Ectodermal cell (in vitro differentiated cells): ENCODE measurements at regions not wholly inside any gene's neighbourhood (a gene's known extent, or its start where the extent isn't known, plus 50 kb on each side); places are given as distances from the start of the nearest gene placed in this dataset.
"Not testable (repeated sequence)": the region's sequence is repeated elsewhere in the genome, so short reads cannot be mapped to it uniquely, and the experiment has no call there.

Experiments used
- H3K27ac ChIP-seq: 2 replicates; pipeline ENCODE4 v1.7.0; 2013; ENCODE audit warnings: mild to moderate bottlenecking, low read depth, low read length; ENCODE audit not compliant: insufficient read depth, poor library complexity, severe bottlenecking
- H3K27me3 ChIP-seq: 2 replicates; pipeline ENCODE4 v1.7.0; 2013; ENCODE audit warnings: mild to moderate bottlenecking, low read length; ENCODE audit not compliant: insufficient read depth, control insufficient read depth, poor library complexity, severe bottlenecking
- H3K36me3 ChIP-seq: one replicate; pipeline ENCODE4 v1.7.0; 2013; ENCODE audit warnings: low read length; ENCODE audit not compliant: control insufficient read depth, insufficient read depth
- H3K4me1 ChIP-seq: one replicate; pipeline ENCODE4 v1.7.0; 2013; ENCODE audit warnings: low read length; ENCODE audit not compliant: control insufficient read depth, insufficient read depth
- H3K4me3 ChIP-seq: 2 replicates; pipeline ENCODE4 v1.7.0; 2013; ENCODE audit warnings: low read depth, low read length, control low read depth; ENCODE audit not compliant: insufficient read depth
- H3K9me3 ChIP-seq: 2 replicates; pipeline ENCODE4 v1.7.0; 2013; ENCODE audit warnings: mild to moderate bottlenecking, low read length, moderate library complexity; ENCODE audit not compliant: control insufficient read depth
- WGBS, 2 experiments: methylation state at CpG; one replicate each; pipeline ENCODE4 v1.1.7; 2013; ENCODE audit warnings: missing lambda C conversion rate in 2 of 2; 5-methylcytosine and 5-hydroxymethylcytosine counted together

DNA sequence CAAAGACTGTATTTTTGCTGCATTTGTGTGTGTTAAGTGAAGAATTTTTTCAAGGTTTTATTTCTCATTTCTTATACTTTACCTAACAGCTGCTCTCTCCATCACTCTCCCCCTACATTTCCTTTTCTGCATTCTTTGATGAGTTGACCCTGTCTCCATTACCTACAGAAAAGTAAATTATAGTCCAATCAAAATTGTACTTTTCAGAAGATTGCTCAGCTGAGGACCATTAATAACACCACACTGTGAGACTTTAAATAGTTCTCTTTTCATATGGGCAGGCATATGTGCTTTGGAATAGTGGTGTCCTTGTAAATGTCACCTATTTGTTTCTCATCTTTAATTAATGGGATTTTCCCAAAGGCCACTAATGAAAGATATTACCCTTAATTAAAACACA is 234.7 kb upstream of the GPR149 start:
- Histone ChIP-seq H3K9me3 (no peaks in the 10 kb centered on the region), H3K36me3 (no peaks in the 10 kb centered on the region), H3K27me3 (no peaks in the 10 kb centered on the region), H3K27ac (no peak overlapping the region), H3K4me3 (no peak overlapping the region), H3K4me1 (no peaks in the 10 kb centered on the region)

DNA sequence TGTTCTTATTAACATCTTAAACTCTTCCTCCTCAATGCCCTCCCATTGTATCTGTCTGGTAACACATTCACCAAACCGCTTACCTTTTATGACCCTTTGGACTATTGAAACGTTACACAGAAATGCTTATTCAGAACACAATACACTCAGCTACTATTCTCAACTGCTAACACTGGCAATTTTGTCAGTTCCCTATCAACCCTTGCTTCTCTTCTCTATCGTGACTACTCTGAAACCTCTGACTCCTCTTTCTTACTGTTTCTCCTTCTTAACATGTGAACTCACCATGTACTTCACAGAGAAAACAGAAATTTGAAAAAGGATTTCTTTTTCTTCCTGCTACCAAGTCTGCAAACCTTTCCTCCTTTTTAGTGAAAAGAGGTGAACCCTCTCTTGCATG is 232.9 kb upstream of the GPR149 start:
- 90% methylated on average over 3 of the region's 3 CpGs for WGBS, 2 experiments
- no peaks in the 10 kb centered on the region for H3K36me3 ChIP-seq
- H3K27me3 ChIP-seq: no peaks in the 10 kb centered on the region
- no peaks in the 10 kb centered on the region for H3K9me3 ChIP-seq
- H3K4me3 ChIP-seq: no peak overlapping the region
- H3K27ac ChIP-seq: no peak overlapping the region
- no peaks in the 10 kb centered on the region for H3K4me1 ChIP-seq

DNA sequence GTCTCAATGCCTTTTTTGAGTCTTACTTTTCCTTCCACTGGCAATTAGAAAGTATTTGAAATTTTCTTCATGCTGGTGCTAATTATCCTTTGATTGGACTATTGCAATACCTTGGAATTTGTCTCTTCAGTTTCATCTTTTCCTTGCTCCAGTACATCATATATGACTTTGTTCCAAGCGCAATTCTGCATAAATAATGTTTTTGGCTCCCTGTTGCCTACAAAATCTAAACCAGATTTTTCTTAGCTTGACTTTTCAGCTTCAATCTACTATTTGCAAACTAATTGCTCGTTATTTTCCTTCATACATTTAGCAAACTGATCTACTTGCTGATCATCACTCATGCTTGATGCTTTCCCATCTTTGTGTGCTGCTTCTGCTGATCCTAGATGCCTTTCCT is 230.8 kb upstream of the GPR149 start:
- no peak overlapping the region for H3K27ac ChIP-seq
- H3K36me3 ChIP-seq: no peaks in the 10 kb centered on the region
- H3K4me1 ChIP-seq: no peaks in the 10 kb centered on the region
- H3K4me3 ChIP-seq: no peak overlapping the region
- H3K27me3 ChIP-seq: no peaks in the 10 kb centered on the region
- 90 to 94% methylated on average over 2 of the region's 2 CpGs for WGBS, 2 experiments
- H3K9me3 ChIP-seq: no peaks in the 10 kb centered on the region

DNA sequence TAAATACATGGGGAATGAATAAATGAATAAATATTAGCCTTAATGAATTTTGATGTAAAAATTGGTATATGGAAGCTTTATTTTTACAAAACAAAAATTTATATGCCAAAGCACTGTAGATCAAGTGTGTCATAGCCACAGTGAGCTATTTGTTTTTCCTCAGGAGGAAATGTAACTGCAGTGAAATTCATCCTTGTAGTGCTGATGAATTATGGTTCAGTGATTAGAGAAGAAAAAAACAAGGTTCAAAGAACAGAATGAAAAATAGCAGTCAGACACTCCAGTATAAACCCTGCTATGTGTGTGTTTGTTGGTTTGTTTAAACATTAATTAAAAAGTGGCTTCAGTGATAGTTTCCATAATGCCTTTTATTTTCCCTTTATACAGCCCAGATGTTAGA is 228.0 kb upstream of the GPR149 start:
- H3K27ac ChIP-seq: no peak overlapping the region

DNA sequence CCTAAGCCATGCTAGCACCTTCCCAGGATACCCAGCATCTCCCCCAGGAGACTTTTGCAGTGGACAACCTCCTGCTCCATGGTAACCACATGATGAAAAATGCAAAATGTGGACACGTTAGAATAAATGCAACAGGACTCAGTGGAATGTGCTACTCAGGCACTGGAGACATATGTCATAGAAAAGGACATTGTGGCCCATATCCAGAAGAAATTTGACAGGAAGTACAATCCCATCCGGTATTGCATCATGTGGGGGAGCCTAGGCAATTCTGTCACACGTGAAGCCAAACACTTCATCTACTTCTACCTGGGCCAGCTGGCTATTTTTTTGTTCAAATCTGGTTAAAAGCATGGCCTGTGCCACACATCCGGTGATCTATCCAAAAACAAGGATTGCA is 227.2 kb upstream of the GPR149 start:
- Histone ChIP-seq H3K27ac (no peak overlapping the region), H3K4me3 (no peak overlapping the region), H3K27me3 (no peaks in the 10 kb centered on the region), H3K4me1 (no peaks in the 10 kb centered on the region), H3K36me3 (no peaks in the 10 kb centered on the region), H3K9me3 (no peaks in the 10 kb centered on the region)
- WGBS, 2 experiments: 87 to 93% methylated on average over 4 of the region's 4 CpGs

More for the DNA sequence above, 228.0 kb upstream of the GPR149 start:
- Histone ChIP-seq H3K36me3 (no peaks in the 10 kb centered on the region), H3K4me1 (no peaks in the 10 kb centered on the region), H3K27me3 (no peaks in the 10 kb centered on the region), H3K9me3 (no peaks in the 10 kb centered on the region), H3K4me3 (no peak overlapping the region)

DNA sequence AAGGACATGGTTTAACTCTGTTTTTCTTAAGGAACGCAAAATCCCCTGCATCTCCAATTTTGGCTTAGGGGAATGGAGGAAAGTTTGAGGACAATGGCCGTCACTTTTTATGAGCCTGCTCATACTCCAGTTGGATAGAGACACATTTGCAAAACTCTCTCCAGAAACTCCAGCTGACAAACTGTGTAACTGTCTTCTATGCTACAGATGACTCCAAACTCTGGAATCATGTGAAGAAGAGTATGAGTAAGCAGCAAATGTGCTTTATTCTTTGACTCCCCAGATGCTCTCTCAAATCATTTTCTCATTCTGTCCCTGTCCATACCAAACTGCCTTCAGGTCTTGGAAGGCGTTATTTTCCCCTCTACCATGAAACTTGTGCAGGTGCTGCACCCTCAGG is 226.5 kb upstream of the GPR149 start:
- Histone ChIP-seq H3K36me3 (no peaks in the 10 kb centered on the region), H3K4me3 (no peak overlapping the region), H3K9me3 (no peaks in the 10 kb centered on the region), H3K27me3 (no peaks in the 10 kb centered on the region), H3K27ac (no peak overlapping the region), H3K4me1 (no peaks in the 10 kb centered on the region)
- WGBS, 2 experiments: 92 to 93% methylated on average over 3 of the region's 3 CpGs

DNA sequence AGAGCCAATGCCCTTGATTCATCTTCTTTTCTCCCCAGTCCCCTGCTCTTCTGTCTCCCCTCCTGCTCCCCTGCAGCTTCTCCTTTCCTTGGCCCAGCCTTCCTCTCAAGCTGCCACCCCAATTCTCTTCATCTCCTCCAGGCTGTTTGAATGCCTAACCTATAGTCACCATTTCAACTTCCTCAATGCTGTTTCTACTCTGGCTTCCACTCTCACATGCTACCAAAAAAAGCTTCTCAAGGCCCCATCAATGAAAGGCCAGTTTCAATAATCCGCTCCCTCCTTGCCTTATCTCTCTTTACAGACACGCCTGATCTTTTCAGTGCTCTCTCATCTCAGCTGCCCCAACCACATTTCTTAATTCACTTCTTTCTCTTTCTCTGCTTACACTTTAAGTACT is 212.2 kb upstream of the GPR149 start:
- H3K27me3 ChIP-seq: no peaks in the 10 kb centered on the region
- no peak overlapping the region for H3K4me3 ChIP-seq
- WGBS, 2 experiments: 91 to 92% methylated on average over 2 of the region's 2 CpGs
- no peaks in the 10 kb centered on the region for H3K9me3 ChIP-seq
- H3K27ac ChIP-seq: no peak overlapping the region
- H3K4me1 ChIP-seq: no peaks in the 10 kb centered on the region
- no peaks in the 10 kb centered on the region for H3K36me3 ChIP-seq

DNA sequence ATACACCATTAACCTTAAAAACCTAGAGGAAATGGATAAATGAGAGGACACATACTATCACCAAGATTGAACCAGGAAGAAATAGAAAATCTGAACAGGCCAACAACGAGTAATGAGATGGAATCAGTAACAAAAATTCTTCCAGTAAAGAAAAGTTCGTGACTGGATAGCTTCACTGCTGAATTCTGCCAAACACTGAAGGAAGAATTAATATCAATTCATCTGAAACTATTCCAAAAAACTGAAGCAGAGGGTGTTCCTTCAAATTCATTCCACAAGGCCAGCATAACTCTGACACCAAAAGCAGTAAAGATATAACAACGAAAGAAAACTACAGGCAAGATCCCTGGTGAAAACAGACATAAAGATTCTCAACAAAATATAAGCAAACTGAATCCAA is 195.8 kb upstream of the GPR149 start:
- H3K27ac ChIP-seq: no peak overlapping the region
- no peaks in the 10 kb centered on the region for H3K9me3 ChIP-seq
- no peaks in the 10 kb centered on the region for H3K27me3 ChIP-seq
- H3K4me3 ChIP-seq: no peak overlapping the region
- 91 to 98% methylated on average over 3 of the region's 3 CpGs for WGBS, 2 experiments
- H3K36me3 ChIP-seq: no peaks in the 10 kb centered on the region
- no peaks in the 10 kb centered on the region for H3K4me1 ChIP-seq

DNA sequence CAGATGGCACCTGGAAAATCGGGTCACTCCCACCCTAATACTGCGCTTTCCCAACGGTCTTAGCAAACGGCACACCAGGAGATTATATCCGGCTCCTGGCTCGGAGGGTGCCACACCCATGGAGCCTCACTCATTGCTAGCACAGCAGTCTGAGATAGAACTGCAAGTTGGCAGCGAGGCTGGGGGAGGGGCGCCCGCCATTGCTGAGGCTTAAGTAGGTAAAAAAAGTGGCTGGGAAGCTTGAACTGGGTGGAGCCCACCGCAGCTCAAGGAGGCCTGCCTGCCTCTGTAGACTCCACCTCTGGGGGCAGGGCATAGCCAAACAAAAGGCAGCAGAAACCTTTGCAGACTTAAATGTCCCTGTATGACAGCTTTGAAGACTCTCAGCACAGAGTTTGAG is 189.6 kb upstream of the GPR149 start:
- H3K4me3 ChIP-seq, H3K27ac ChIP-seq, H3K36me3 ChIP-seq, H3K27me3 ChIP-seq, H3K9me3 ChIP-seq, H3K4me1 ChIP-seq: not testable (repeated sequence)
- 95 to 96% methylated on average over 10 of the region's 10 CpGs for WGBS, 2 experiments

DNA sequence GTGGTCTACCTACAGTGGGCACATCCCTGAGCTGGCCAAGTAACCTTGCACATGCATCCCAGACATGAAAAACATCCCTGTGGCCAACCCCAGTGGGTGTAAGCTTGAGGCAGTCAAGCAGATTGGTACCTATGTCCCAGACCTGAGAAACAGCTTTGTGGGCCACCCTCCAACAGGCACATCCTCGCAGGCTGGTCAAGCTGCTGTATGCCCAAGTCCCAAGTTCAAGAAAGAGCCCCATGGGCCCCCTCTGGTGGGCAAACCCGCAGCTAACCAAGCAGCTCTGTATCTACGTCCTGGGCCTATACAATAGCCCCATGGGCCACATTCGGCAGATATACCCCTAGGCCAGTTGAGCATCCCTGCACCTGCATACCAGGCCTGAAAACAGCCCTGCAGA is 186.3 kb upstream of the GPR149 start:
- Histone ChIP-seq H3K27ac (no peak overlapping the region), H3K9me3 (no peaks in the 10 kb centered on the region), H3K4me3 (no peak overlapping the region), H3K27me3 (no peaks in the 10 kb centered on the region), H3K4me1 (no peaks in the 10 kb centered on the region), H3K36me3 (no peaks in the 10 kb centered on the region)
- WGBS, 2 experiments: 88 to 89% methylated on average over 4 of the region's 4 CpGs

DNA sequence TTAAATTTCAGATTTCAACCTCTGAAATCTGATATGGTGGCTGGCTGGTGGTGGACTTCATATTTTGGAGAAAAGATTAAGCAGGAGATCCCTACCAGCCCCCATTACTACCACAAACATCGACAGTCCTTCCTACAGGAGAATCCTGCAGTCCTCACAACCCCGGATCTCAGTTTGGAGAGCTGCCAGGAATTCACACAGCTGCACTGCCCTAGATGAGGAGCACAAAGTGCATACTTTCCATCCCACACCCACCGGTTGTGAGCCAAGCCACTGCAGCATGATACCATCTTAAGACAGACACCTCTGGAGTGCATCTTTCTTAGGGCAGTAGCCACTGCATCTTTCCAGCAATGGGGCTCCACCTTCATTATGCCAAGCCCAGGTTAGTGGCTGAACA is 185.5 kb upstream of the GPR149 start:
- WGBS, 2 experiments: 89 to 94% methylated on average over 3 of the region's 3 CpGs
- H3K27ac ChIP-seq: no peak overlapping the region
- no peaks in the 10 kb centered on the region for H3K36me3 ChIP-seq
- no peaks in the 10 kb centered on the region for H3K9me3 ChIP-seq
- no peaks in the 10 kb centered on the region for H3K4me1 ChIP-seq
- no peaks in the 10 kb centered on the region for H3K27me3 ChIP-seq
- H3K4me3 ChIP-seq: no peak overlapping the region
